ENCODE measurements at regions not wholly inside any gene's neighbourhood (a gene's known extent, or its start where the extent isn't known, plus 50 kb on each side); places are given as distances from the start of the nearest gene placed in this dataset.
A peak's percentile ranks its signal among the peaks of the same experiment; 100 is the strongest.

DNA sequence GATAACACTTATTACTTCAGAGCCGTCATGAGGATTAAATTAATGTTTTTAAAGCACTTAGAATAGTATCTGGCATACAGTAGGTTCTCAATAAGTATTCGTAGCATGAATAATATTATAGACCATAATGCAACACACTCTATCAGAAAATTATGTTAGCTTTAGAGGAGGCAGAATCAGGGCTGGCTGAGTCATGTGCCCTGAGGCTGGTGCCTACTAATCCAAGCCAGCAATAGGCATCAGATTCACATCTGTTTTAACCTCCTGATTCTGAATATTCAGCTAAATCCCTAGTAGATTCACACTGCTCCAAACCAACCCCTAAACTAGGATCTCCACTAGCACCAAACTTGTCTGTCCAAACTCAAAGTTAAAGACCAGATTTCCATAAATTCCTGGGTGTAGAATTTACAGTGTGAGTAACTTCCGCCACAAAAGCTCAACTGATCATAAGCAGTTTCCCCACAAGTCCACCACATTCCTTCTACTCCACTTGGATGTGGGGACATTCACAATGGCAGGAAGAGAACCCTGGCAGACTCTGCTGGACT is 170.0 kb upstream of the DAPK1 start:
- Histone ChIP-seq H3K4me3 (ENCODE audit: low read depth, low read length) (no peak overlapping the region), H3K9me3 (ENCODE audit: severe bottlenecking) (peaks cover 12% of the 10 kb centered on the region), H3K27me3 (ENCODE audit: insufficient read depth, low read depth, severe bottlenecking) (peaks cover 21% of the 10 kb centered on the region), H3K27ac (no peak overlapping the region), H3K36me3 (no peaks in the 10 kb centered on the region)
- TF ChIP-seq CTCF (IDR thresholded peaks at IDR 0.05; ENCODE audit: low read depth, low read length), result no peak
- no peak for DNase-seq

DNA sequence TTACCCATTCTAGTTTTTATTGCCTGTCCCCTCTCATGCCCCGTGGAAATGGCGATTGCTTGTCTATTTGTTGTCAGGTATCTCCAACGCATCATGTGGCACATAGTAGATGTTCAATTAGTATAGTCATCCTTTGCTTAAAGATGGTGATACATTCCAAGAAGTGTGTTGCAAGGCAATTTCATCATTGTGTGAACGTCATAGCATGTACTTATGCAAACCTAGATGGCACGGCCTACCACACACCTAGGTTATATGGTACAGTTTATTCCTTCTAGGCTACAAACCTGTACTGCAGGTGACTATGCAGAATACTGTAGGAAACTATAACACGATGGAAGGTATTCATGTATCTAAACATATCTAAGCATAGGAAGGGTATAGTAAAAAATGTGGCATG is 163.9 kb upstream of the DAPK1 start:
- Histone ChIP-seq H3K27me3 (ENCODE audit: insufficient read depth, low read depth, severe bottlenecking) (no peaks in the 10 kb centered on the region), H3K36me3 (no peaks in the 10 kb centered on the region), H3K9me3 (ENCODE audit: severe bottlenecking) (peaks cover 12% of the 10 kb centered on the region), H3K4me3 (ENCODE audit: low read depth, low read length) (no peak overlapping the region), H3K27ac (no peak overlapping the region)
- no peak for DNase-seq
- no peak for TF ChIP-seq CTCF (IDR thresholded peaks at IDR 0.05; ENCODE audit: low read depth, low read length)

DNA sequence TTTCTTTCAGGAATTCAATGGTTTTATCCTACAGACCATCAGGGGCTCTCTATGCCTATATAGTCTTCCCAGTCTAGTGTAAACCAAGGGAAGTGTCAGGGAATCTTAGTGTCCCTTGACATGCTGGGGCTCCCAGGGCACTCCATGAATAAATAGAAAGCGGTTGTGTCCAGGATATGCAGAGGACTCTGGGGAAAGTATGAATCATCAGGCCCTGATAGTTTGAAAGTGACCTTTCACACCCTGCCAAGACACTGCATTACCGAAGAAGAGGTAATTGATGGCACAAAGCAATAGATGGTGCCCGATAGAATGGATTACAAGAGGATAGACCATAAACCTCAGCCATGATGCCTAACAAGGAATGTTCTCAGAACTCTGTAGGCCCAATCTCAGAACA is 163.3 kb upstream of the DAPK1 start:
- no peak overlapping the region for H3K27ac ChIP-seq
- H3K9me3 ChIP-seq (ENCODE audit: severe bottlenecking), result peaks cover 12% of the 10 kb centered on the region
- no peak for TF ChIP-seq CTCF (IDR thresholded peaks at IDR 0.05; ENCODE audit: low read depth, low read length)
- H3K36me3 ChIP-seq, result no peaks in the 10 kb centered on the region
- DNase-seq, result no peak
- no peaks in the 10 kb centered on the region for H3K27me3 ChIP-seq (ENCODE audit: insufficient read depth, low read depth, severe bottlenecking)
- H3K4me3 ChIP-seq (ENCODE audit: low read depth, low read length), result no peak overlapping the region

DNA sequence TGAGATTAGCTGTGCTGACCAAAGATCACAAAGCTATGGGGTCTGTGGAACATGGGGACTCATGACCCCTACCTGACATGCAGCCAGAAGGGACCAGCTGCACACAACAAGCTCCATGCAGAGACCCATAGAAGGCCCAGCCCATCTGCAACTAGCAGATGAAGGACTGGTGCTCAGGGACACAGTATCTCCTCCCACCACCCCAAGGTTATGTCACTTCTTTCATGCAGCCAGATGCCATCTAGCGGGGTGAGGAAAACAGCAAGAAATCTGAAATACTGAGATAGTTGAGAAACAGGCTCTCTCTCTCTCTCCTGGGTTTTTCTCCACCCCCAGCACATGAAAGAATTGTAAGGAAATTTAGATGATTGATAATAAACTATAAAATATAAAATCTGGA is 161.3 kb upstream of the DAPK1 start:
- Histone ChIP-seq H3K27ac (no peak overlapping the region), H3K4me3 (ENCODE audit: low read depth, low read length) (no peak overlapping the region), H3K27me3 (ENCODE audit: insufficient read depth, low read depth, severe bottlenecking) (no peaks in the 10 kb centered on the region), H3K36me3 (no peaks in the 10 kb centered on the region), H3K9me3 (ENCODE audit: severe bottlenecking) (peaks cover 2% of the 10 kb centered on the region)
- peak; percentile 9; the same call in 1 of the 2 replicates for TF ChIP-seq CTCF (IDR thresholded peaks at IDR 0.05; ENCODE audit: low read depth, low read length)
- DNase-seq, result no peak

DNA sequence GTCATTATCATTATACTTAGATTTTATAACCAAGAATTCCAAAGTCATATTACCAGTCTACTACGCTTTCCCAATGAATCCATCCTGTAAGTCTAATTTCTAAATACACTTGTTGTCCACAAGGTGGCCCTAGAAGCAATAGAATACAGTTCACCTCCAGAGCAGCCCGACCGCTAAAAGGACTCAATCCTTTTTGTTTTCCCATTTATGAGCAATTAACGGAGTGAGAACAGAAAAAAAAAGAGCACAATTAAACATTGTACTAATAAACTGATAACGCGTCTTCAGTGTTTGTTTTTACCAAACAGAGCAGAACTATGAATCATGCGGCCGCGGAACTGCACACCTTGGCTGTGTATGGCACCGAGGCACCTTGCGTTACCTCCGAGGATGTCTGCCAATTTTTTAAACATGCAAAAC is 160.7 kb upstream of the DAPK1 start:
- H3K9me3 ChIP-seq (ENCODE audit: severe bottlenecking), result no peaks in the 10 kb centered on the region
- H3K27ac ChIP-seq, result no peak overlapping the region
- peak overlapping the region; percentile 72 for H3K4me3 ChIP-seq (ENCODE audit: low read depth, low read length)
- DNase-seq, result peak; percentile 28
- peak; percentile 19; the same call in 1 of the 2 replicates for TF ChIP-seq CTCF (IDR thresholded peaks at IDR 0.05; ENCODE audit: low read depth, low read length)
- no peaks in the 10 kb centered on the region for H3K36me3 ChIP-seq
- no peaks in the 10 kb centered on the region for H3K27me3 ChIP-seq (ENCODE audit: insufficient read depth, low read depth, severe bottlenecking)
